ENCODE measurements at regions not wholly inside any gene's neighbourhood (a gene's known extent, or its start where the extent isn't known, plus 50 kb on each side); places are given as distances from the start of the nearest gene placed in this dataset.

DNA sequence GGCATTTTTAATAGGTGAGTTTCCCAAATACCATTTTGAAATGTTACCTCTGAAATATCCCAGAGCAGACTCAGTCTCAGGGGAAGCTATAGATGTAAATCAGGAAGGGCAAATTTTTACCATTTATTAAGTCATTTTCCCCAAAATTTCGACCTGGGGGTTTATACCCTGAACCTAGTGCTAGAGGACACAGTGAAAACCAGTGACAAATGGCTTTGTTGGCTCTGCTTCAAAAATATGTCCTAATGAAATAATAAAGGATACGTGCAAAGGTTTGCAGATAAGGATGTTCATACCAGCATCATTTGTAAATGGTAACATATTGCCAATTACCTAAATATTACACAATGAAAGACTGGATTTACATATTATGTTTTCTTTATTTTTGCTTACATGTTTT lies 546.7 kb upstream of the ADAMTS9 start:
- TF ChIP-seq, protein P1, sequence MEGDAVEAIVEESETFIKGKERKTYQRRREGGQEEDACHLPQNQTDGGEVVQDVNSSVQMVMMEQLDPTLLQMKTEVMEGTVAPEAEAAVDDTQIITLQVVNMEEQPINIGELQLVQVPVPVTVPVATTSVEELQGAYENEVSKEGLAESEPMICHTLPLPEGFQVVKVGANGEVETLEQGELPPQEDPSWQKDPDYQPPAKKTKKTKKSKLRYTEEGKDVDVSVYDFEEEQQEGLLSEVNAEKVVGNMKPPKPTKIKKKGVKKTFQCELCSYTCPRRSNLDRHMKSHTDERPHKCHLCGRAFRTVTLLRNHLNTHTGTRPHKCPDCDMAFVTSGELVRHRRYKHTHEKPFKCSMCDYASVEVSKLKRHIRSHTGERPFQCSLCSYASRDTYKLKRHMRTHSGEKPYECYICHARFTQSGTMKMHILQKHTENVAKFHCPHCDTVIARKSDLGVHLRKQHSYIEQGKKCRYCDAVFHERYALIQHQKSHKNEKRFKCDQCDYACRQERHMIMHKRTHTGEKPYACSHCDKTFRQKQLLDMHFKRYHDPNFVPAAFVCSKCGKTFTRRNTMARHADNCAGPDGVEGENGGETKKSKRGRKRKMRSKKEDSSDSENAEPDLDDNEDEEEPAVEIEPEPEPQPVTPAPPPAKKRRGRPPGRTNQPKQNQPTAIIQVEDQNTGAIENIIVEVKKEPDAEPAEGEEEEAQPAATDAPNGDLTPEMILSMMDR (IDR thresholded peaks at IDR 0.05) = no peak
- Histone ChIP-seq H3K4me3 (ENCODE audit: low read depth in 1 of 2, low read length in 1 of 2) (no peak overlapping the region), H3K9me3 (no peaks in the 10 kb centered on the region), H3K4me1 (ENCODE audit: control insufficient read depth in 1 of 2, insufficient read depth in 1 of 2, low read depth in 1 of 2, low read length in 1 of 2) (no peaks in the 10 kb centered on the region), H3K27me3 (no peaks in the 10 kb centered on the region), H3K27ac (no peak overlapping the region), H3K36me3 (no peaks in the 10 kb centered on the region)

DNA sequence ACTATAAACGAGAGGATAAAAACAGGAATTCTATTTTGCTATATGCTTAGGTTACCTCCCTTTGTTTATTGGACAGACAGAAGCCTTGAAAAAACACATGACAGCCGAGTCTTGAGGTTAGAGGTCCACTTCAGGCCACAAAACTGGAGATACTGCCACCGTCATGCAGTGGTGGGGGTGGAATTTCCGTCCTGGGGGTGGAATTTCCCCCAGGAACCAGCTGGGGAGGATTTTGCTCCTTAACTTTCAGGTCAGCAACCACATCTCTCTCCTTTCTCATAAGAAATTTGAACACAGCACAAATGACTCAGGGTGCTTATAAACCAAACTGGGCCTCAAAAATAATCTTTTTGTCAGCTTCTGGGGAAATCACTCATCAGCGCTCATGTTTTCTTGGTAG lies 545.8 kb upstream of the ADAMTS9 start:
- Histone ChIP-seq H3K4me3 (ENCODE audit: low read depth in 1 of 2, low read length in 1 of 2) (no peak overlapping the region), H3K4me1 (ENCODE audit: control insufficient read depth in 1 of 2, insufficient read depth in 1 of 2, low read depth in 1 of 2, low read length in 1 of 2) (no peaks in the 10 kb centered on the region), H3K27me3 (no peaks in the 10 kb centered on the region), H3K9me3 (no peaks in the 10 kb centered on the region), H3K36me3 (no peaks in the 10 kb centered on the region), H3K27ac (no peak overlapping the region)
- TF ChIP-seq, protein P1 (IDR thresholded peaks at IDR 0.05) = no peak

- no peaks in the 10 kb centered on the region for H3K4me1 ChIP-seq (ENCODE audit: control insufficient read depth in 1 of 2, insufficient read depth in 1 of 2, low read depth in 1 of 2, low read length in 1 of 2)
- no peaks in the 10 kb centered on the region for H3K9me3 ChIP-seq
- H3K27me3 ChIP-seq = no peaks in the 10 kb centered on the region
- no peak overlapping the region for H3K27ac ChIP-seq
- no peak overlapping the region for H3K4me3 ChIP-seq (ENCODE audit: low read depth in 1 of 2, low read length in 1 of 2)
- H3K36me3 ChIP-seq = no peaks in the 10 kb centered on the region
- TF ChIP-seq, protein P1 (IDR thresholded peaks at IDR 0.05) = no peak
Measured at GRCh38 chr3:65231544-65231943, 543.7 kb upstream of the ADAMTS9 start.

- H3K36me3 ChIP-seq = no peaks in the 10 kb centered on the region
- H3K27me3 ChIP-seq = no peaks in the 10 kb centered on the region
- no peaks in the 10 kb centered on the region for H3K9me3 ChIP-seq
- no peaks in the 10 kb centered on the region for H3K4me1 ChIP-seq (ENCODE audit: control insufficient read depth in 1 of 2, insufficient read depth in 1 of 2, low read depth in 1 of 2, low read length in 1 of 2)
- no peak overlapping the region for H3K27ac ChIP-seq
- no peak overlapping the region for H3K4me3 ChIP-seq (ENCODE audit: low read depth in 1 of 2, low read length in 1 of 2)
- TF ChIP-seq, protein P1 (IDR thresholded peaks at IDR 0.05) = no peak
Measured at GRCh38 chr3:65230261-65231139, 542.7 kb upstream of the ADAMTS9 start.

- no peaks in the 10 kb centered on the region for H3K27me3 ChIP-seq
Measured at GRCh38 chr3:65226287-65226686, 538.5 kb upstream of the ADAMTS9 start.

More at GRCh38 chr3:65226287-65226686, 538.5 kb upstream of the ADAMTS9 start:
- no peaks in the 10 kb centered on the region for H3K9me3 ChIP-seq
- TF ChIP-seq, protein P1 (IDR thresholded peaks at IDR 0.05) = no peak
- no peak overlapping the region for H3K4me3 ChIP-seq (ENCODE audit: low read depth in 1 of 2, low read length in 1 of 2)
- no peak overlapping the region for H3K27ac ChIP-seq
- H3K4me1 ChIP-seq (ENCODE audit: control insufficient read depth in 1 of 2, insufficient read depth in 1 of 2, low read depth in 1 of 2, low read length in 1 of 2) = no peaks in the 10 kb centered on the region
- no peaks in the 10 kb centered on the region for H3K36me3 ChIP-seq

All from neutrophil (primary cell).